Coronary artery (tissue), 2 donors: ENCODE measurements at regions not wholly inside any gene's neighbourhood (a gene's known extent, or its start where the extent isn't known, plus 50 kb on each side); places are given as distances from the start of the nearest gene placed in this dataset.
"Not testable (repeated sequence)": the region's sequence is repeated elsewhere in the genome, so short reads cannot be mapped to it uniquely, and the experiment has no call there.

Experiments used
- DNase-seq: peaks from one replicate; pipeline ENCODE4 v3.0.0-alpha.2; 2017; ENCODE audit warnings: low spot score
- H3K27ac ChIP-seq, 2 donors: fragments of 200-600 bp; sonication (generic); one replicate each; pipeline ENCODE4 v1.5.1; 2016 to 2019
- H3K4me3 ChIP-seq: fragments of 200-600 bp; sonication (generic); 2 replicates; pipeline ENCODE4 v1.5.1; 2016; ENCODE audit warnings: mild to moderate bottlenecking, moderate library complexity
- TF ChIP-seq, protein P1 (sequence below): fragments of 200-600 bp; sonication (generic); IDR thresholded peaks from one replicate; pipeline ENCODE4 v1.5.1; 2019; ENCODE audit warnings: antibody characterized with exemption

DNA sequence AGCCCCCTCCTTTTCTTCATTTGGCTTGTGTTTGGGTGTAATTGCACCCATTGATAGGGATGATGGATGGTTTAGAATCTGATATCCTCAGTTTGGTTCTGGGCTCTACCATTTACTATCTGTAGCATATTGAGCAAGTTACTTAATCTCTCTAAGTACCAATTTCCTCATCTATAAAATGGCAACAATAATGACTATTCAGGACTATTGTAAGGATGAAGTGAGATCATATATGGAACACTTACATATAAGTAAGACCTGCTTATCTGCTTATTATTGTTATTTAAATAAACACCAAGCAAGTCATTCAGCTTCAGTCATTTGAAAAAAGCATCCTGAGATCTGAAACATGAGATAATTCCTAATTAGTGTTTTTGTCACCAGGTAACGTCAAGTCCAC, 127.0 kb downstream of the SEC23IP start:
- Histone ChIP-seq H3K27ac (no peak overlapping the region), H3K4me3 (no peak overlapping the region)
- no peak for DNase-seq
- TF ChIP-seq, protein P1, sequence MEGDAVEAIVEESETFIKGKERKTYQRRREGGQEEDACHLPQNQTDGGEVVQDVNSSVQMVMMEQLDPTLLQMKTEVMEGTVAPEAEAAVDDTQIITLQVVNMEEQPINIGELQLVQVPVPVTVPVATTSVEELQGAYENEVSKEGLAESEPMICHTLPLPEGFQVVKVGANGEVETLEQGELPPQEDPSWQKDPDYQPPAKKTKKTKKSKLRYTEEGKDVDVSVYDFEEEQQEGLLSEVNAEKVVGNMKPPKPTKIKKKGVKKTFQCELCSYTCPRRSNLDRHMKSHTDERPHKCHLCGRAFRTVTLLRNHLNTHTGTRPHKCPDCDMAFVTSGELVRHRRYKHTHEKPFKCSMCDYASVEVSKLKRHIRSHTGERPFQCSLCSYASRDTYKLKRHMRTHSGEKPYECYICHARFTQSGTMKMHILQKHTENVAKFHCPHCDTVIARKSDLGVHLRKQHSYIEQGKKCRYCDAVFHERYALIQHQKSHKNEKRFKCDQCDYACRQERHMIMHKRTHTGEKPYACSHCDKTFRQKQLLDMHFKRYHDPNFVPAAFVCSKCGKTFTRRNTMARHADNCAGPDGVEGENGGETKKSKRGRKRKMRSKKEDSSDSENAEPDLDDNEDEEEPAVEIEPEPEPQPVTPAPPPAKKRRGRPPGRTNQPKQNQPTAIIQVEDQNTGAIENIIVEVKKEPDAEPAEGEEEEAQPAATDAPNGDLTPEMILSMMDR = no peak

DNA sequence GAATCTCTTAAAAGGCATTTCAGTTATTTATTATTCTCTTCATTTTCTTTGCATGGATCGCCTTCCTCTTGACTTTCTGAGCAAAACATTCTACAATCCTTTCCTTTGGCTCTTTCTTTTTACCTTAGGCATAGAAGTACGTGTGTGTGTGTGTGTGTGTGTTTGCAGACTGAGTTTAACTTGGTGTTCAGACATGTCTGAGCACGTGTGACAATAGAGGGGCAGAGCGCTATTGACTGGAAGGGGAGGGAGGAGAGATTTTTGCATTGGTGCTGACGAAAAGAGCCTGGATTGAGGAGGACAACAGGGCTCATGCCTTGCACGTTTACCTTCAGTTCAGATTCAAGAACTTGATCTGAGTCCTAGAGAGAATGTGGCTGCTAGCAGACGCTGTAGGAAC, 129.8 kb downstream of the SEC23IP start:
- H3K27ac ChIP-seq = no peak overlapping the region
- TF ChIP-seq, protein P1 = no peak
- no peak overlapping the region for H3K4me3 ChIP-seq
- no peak for DNase-seq

DNA sequence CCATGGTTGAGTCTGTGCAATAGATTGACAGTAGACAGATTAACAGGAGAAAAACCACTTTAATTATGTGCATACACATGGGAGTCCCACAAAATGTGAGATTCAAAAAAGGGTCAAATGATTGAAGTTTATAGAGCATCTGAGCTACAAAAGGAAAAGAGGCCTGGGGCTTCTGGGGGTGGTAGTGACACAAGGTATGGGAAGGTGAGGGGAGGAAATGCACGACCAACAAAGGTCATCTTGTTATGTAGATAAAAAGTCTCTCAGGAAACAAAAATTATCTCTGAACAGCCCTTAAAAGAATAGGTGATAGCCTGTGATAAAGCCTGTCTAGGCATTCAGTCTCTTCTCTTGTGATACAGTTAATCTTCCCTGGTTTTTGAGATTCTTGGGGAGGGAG, 141.7 kb downstream of the SEC23IP start:
- no peak for DNase-seq
- TF ChIP-seq, protein P1 = no peak
- H3K27ac ChIP-seq = no peak overlapping the region
- no peak overlapping the region for H3K4me3 ChIP-seq

DNA sequence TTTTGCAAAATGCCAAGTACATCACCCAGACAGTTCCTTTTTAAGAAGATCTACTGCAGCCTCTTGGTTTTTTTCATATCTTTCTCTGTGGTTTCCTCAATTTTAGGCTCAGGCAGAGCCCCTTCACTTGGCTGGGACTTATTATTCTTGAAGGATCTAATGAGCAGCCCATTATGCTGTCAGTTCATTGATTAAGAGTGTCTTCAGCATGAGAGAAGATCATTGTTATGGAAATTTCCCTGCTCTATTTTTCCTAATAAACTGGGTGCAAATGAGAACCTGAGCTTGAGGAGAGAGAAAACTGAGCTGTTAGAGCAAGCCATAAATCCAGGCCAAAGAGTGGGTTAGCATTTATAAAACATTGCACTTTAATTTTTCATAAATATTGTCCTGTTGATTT, 146.5 kb downstream of the SEC23IP start:
- no peak overlapping the region for H3K27ac ChIP-seq
- H3K4me3 ChIP-seq = no peak overlapping the region
- DNase-seq = no peak
- TF ChIP-seq, protein P1 = no peak

DNA sequence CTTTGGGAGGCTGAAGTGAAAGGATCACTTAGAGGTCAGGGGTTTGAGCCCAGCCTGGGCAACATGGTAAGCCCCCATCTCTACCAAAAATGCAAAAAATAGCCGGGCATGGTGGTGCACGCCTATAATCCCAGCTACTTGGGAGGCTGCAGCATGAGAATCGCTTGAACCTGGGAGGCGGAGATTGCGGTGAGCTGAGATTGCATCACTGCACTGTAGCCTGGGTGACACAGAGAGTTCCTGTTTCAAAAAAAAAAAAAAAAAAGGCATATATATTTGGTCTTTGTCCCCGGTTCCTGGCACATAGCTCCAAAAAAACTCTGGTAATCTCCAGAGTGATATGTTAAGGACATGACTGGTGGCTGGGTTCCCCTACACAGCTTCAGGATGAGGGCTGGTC, 147.3 kb downstream of the SEC23IP start:
- TF ChIP-seq, protein P1 = no peak
- Histone ChIP-seq H3K4me3 (no peak overlapping the region), H3K27ac (no peak overlapping the region)
- DNase-seq = no peak

DNA sequence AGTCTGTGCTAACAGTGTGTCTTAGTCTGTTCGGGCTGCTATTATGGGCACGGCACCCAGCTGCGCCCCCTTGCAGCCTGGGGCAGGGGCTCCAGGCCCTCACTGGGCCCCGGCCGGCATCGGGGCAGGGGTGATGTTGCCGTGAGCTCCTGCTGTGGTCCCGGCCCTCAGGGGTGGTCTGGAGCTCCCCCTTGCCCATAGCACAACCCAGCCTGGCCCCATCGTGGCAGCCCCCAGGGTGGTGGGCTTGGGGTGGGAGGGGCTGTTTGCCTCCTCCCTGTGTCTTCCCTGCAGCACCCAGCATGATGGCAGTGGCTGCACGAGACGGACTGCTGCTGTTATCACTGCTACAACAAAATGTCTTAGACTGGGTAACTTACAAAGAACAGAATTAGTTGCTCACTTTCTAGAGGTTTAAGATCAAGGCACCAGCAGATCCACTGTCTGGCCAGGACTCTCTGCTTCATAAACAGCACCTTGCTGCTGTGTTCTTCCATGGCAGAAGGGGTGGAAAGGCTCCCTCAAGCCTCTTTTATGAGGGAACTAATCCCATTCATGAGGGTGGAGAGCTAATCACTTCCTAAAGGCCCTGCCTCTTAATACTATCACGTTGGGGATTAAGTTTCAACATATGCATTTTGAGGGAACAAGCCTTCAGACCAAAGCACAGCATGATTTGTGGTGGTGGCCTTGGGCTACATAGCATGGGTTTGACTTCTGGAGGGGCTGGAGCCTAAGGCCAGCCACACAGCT, 149.5 kb downstream of the SEC23IP start:
- Histone ChIP-seq H3K27ac (no peak overlapping the region), H3K4me3 (no peak overlapping the region)
- no peak for DNase-seq
- TF ChIP-seq, protein P1 = no peak

DNA sequence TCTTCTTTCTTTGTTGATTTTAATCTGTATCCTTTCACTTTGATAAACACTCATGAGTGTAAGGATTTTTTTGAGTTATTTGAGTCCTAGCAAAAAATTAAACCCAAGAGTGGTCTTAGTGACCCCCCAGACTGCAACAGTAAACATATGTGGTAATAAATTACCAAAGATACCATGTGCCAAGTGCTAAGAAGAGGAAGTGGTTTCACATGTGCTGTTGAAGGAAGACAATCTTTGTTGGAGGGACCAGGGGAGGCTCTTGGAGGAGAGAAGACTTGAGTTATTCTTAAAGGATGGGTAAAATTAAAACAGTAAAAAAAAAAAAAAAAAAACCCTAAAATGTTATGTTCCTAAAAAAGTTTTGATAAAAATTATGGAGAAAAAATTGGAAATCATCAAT, 150.2 kb downstream of the SEC23IP start:
- no peak for DNase-seq
- Histone ChIP-seq H3K4me3 (no peak overlapping the region), H3K27ac (no peak overlapping the region)
- TF ChIP-seq, protein P1 = no peak

DNA sequence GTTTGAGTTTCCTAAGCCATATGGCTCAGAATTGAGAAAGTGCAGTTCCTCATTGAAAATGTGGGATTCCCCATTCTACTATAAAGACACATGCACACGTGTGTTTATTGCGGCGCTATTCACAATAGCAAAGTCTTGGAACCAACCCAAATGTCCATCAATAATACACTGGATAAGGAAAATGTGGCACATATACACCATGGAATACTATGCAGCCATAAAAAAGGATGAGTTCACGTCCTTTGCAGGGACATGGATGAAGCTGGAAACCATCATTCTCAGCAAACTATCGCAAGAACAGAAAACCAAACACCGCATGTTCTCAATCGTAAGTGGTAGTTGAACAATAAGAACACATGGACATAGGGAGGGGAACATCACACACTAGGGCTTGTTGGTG, 154.8 kb downstream of the SEC23IP start:
- DNase-seq, H3K27ac ChIP-seq, H3K4me3 ChIP-seq: not testable (repeated sequence)
